H7 (cell line): ENCODE measurements at regions not wholly inside any gene's neighbourhood (a gene's known extent, or its start where the extent isn't known, plus 50 kb on each side); places are given as distances from the start of the nearest gene placed in this dataset.
A peak's percentile ranks its signal among the peaks of the same experiment; 100 is the strongest.

Experiments used
- DNase-seq: peaks from one replicate; pipeline ENCODE4 v3.0.0; 2012
- H3K27me3 ChIP-seq: 2 replicates; pipeline ENCODE4 v1.6.0; 2011; ENCODE audit warnings: mild to moderate bottlenecking, low read length; ENCODE audit not compliant: control insufficient read depth, insufficient read depth
- H3K36me3 ChIP-seq: replicated peaks from 2 replicates; pipeline ENCODE4 v1.5.1; 2011; ENCODE audit warnings: low read length; ENCODE audit not compliant: control insufficient read depth, insufficient read depth
- H3K4me3 ChIP-seq: 2 replicates; pipeline ENCODE4 v1.5.1; 2011; ENCODE audit warnings: low read depth, mild to moderate bottlenecking, control low read depth, low read length, moderate library complexity; ENCODE audit not compliant: insufficient read depth

DNA sequence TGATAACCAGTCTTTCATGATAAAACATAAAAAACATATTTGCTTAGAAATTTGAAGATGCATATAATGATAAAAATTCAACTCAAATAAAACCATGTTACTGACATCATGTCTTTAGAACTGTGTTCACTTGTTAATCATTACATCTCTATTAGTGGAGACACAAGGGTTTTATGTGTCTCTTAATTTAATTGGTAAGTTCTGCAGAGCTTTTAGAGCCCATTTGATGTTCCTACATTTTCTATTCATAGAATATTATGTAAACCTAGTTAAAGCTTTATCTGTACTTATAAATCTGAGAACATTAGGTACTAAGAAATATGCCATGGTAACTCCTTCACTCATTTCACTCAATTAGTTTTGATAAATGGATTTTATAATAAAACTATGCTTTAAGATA, 285.4 kb downstream of the SLCO4C1 start:
- H3K36me3 ChIP-seq: no peaks in the 10 kb centered on the region
- DNase-seq: no peak
- no peaks in the 10 kb centered on the region for H3K27me3 ChIP-seq
- H3K4me3 ChIP-seq: no peak overlapping the region

- DNase-seq: no peak
- H3K27me3 ChIP-seq: no peaks in the 10 kb centered on the region
- no peaks in the 10 kb centered on the region for H3K36me3 ChIP-seq
Observed at GRCh38 chr5:101997235-101997634, 298.8 kb downstream of the SLCO4C1 start.

GRCh38 chr5:101995585-101995984, 300.5 kb downstream of the SLCO4C1 start:
- DNase-seq: no peak
- no peak overlapping the region for H3K4me3 ChIP-seq

More at GRCh38 chr5:101997235-101997634, 298.8 kb downstream of the SLCO4C1 start:
- H3K4me3 ChIP-seq: no peak overlapping the region

DNA sequence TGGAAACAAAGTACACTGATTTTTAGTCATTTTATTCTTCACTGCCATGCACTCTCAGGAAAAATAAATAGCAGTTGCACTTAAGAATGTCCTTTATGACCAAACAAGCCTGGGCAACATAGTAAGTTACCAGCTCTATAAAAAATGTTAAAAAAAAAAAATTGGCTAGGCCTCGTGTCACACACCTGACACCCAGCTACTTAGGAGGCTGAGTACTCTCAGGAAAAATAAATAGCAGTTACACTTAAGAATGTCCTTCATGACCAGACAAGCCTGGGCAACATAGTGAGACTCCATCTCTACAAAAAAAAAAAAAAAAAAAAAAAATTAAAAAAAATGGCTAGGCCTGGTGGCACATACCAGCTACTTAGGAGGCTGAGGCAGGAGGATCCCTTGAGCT, 304.6 kb downstream of the SLCO4C1 start:
- H3K36me3 ChIP-seq: no peaks in the 10 kb centered on the region
- no peaks in the 10 kb centered on the region for H3K27me3 ChIP-seq
- no peak overlapping the region for H3K4me3 ChIP-seq
- DNase-seq: no peak

More at GRCh38 chr5:101995585-101995984, 300.5 kb downstream of the SLCO4C1 start:
- Histone ChIP-seq H3K36me3 (no peaks in the 10 kb centered on the region), H3K27me3 (no peaks in the 10 kb centered on the region)

DNA sequence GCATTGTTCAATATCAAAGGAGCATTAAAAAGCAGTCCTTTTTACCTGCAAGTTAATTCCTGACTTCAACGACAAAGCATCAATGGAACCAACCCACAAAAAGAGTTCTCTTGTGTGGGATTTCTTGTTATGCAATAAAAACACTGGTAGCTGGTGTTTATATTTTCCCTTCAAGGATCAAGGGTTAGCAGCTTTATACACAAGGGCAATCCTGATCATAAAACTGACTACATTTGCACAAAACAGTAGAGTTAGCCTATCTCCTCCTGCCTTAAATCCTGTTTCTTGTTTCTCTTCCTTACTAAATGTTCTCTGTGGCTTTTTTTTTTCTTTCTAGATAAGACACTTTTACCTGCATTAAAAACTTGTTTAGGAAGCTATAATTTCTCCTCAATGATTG, 306.4 kb downstream of the SLCO4C1 start:
- Histone ChIP-seq H3K27me3 (no peaks in the 10 kb centered on the region), H3K4me3 (no peak overlapping the region), H3K36me3 (no peaks in the 10 kb centered on the region)
- no peak for DNase-seq

- DNase-seq: peak; percentile 45
- Histone ChIP-seq H3K27me3 (no peaks in the 10 kb centered on the region), H3K36me3 (no peaks in the 10 kb centered on the region), H3K4me3 (no peak overlapping the region)
Observed at GRCh38 chr5:101977729-101978345, 318.2 kb downstream of the SLCO4C1 start.

DNA sequence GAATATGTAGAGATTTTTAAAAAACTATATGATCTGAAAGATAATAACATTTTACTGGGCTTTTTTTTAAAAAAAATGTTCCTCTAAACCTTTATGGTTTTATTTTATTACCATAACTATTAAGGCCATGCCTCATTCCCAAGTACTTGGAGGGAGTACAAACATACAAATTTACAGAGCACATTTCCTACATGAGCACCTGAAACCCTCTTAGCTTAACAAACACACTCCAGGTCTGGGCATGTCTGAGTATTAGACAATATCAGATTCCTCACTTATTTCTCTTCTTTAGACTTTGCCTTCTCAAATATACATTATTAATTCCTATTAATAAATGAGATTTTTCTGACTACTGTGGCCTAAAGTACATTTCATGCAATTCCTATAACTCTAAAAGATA, 319.2 kb downstream of the SLCO4C1 start:
- Histone ChIP-seq H3K4me3 (no peak overlapping the region), H3K27me3 (no peaks in the 10 kb centered on the region), H3K36me3 (no peaks in the 10 kb centered on the region)
- no peak for DNase-seq

DNA sequence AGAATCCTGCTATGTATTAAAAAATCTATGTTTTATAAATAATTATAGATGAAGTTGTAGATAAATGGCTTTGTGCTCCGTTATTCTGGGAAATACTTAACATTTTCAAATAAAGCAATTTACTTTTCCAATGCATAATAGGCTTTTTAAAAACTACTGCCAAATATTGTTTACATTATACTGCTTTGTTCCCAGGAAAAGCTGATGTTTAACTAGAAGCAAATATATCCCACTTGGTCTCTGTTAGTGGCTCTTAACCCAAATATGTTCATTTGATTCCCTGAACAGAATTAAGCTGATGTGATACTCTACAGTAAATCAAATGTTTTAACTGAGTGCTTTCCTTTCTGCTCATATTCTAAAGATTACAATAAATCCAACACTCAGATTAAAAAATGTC, 326.3 kb downstream of the SLCO4C1 start:
- DNase-seq: no peak
- H3K27me3 ChIP-seq: no peaks in the 10 kb centered on the region
- H3K36me3 ChIP-seq: no peaks in the 10 kb centered on the region
- H3K4me3 ChIP-seq: no peak overlapping the region

- DNase-seq: no peak
- Histone ChIP-seq H3K36me3 (no peaks in the 10 kb centered on the region), H3K27me3 (no peaks in the 10 kb centered on the region), H3K4me3 (no peak overlapping the region)
Observed at GRCh38 chr5:101966476-101966875, 329.6 kb downstream of the SLCO4C1 start.

- H3K4me3 ChIP-seq: no peak overlapping the region
- no peak for DNase-seq
- no peaks in the 10 kb centered on the region for H3K36me3 ChIP-seq
- no peaks in the 10 kb centered on the region for H3K27me3 ChIP-seq
Observed at GRCh38 chr5:101955891-101956290, 340.2 kb downstream of the SLCO4C1 start.

DNA sequence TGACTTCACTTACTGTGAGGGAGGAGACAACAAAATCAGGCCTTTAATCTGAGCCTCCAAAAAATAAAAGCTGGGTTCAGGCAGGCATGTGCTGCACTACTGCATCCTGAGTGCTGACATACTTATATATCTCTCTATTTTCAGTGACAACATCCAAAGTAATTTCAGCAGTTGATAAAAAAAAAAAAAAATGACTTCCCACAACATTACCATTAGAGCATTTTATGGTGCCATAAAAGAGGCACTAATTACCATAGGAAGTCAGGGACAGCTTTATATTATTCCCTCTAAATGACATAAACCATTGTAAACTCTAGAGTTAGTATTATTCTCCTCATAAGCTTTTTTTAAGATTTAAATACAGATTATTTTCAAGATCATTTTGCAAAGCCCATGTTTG, 346.1 kb downstream of the SLCO4C1 start:
- H3K4me3 ChIP-seq: no peak overlapping the region
- no peaks in the 10 kb centered on the region for H3K27me3 ChIP-seq
- no peaks in the 10 kb centered on the region for H3K36me3 ChIP-seq
- no peak for DNase-seq

DNA sequence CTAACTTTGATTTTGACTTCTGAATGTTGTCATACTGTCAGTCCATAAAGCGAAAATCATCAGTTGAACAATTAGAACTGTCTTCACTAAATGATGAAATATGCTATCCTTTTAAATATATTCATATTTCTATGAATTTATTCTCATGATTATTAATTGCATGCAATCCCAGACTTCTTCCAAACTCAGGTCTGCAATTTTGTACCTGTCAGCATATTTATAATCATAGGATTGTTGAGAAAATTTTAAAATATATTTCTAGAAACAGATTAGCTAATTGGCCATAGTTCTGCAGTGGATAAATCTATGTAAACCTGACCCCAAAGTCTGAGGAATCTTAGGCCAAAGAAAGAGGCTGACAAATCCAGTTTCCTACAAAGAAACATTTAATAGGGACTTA, 347.5 kb downstream of the SLCO4C1 start:
- no peaks in the 10 kb centered on the region for H3K36me3 ChIP-seq
- DNase-seq: no peak
- no peaks in the 10 kb centered on the region for H3K27me3 ChIP-seq
- H3K4me3 ChIP-seq: no peak overlapping the region

- no peaks in the 10 kb centered on the region for H3K27me3 ChIP-seq
- DNase-seq: no peak
- H3K36me3 ChIP-seq: no peaks in the 10 kb centered on the region
- H3K4me3 ChIP-seq: no peak overlapping the region
Observed at GRCh38 chr5:101943784-101944183, 352.3 kb downstream of the SLCO4C1 start.

- peak overlapping the region; percentile 0; the same call in 1 of the 2 replicates for H3K4me3 ChIP-seq
- no peaks in the 10 kb centered on the region for H3K36me3 ChIP-seq
- no peak for DNase-seq
- no peaks in the 10 kb centered on the region for H3K27me3 ChIP-seq
Observed at GRCh38 chr5:101942321-101942882, 353.7 kb downstream of the SLCO4C1 start.

DNA sequence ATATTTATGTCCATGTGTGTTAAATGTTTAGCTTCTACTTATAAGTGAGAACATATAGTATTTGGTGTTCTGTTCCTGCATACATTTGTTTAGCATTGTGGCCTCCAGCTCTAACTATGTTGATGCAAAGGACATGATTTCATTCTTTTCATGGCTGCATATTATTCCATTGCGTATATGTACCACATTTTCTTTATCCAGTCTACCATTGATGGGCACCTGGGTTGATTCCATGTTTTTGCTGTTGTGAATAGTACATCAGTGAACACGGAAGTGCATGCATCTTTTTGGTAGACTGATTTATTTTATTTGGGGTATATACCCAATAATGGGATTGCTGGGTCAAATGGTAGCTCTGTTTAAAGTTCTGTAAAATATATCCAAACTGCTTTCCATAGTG, 359.0 kb downstream of the SLCO4C1 start:
- no peak for DNase-seq
- Histone ChIP-seq H3K27me3 (no peaks in the 10 kb centered on the region), H3K4me3 (no peak overlapping the region), H3K36me3 (no peaks in the 10 kb centered on the region)

GRCh38 chr5:101935086-101935485, 361.0 kb downstream of the SLCO4C1 start:
- no peak for DNase-seq
- no peaks in the 10 kb centered on the region for H3K27me3 ChIP-seq

More at GRCh38 chr5:101935086-101935485, 361.0 kb downstream of the SLCO4C1 start:
- H3K4me3 ChIP-seq: no peak overlapping the region
- H3K36me3 ChIP-seq: no peaks in the 10 kb centered on the region
